H1 (cell line): ENCODE measurements at regions not wholly inside any gene's neighbourhood (a gene's known extent, or its start where the extent isn't known, plus 50 kb on each side); places are given as distances from the start of the nearest gene placed in this dataset.

Experiments
- CTCF ChIA-PET: fragments of 300-600 bp; sonication (Branson Sonifier 250); formaldehyde crosslinking; loops from one replicate; lab custom pipeline; 2021; ENCODE audit not compliant: partially characterized antibody; lab: Charles Lee
- POLR2A ChIA-PET: fragments of 300-600 bp; sonication (Branson Sonifier 250); formaldehyde crosslinking; loops from one replicate; lab custom pipeline; 2021; ENCODE audit warnings: inconsistent platforms; ENCODE audit not compliant: partially characterized antibody; lab: Charles Lee
- DNase-seq, 2 experiments: peaks; one replicate each; pipeline versions ENCODE4 v3.0.0 to v3.0.0-alpha.2; 2010 to 2022; ENCODE audit warnings: low spot score in 2 of 2, low read depth in 1 of 2, mixed read lengths in 1 of 2
- FAIRE-seq: peaks from 2 replicates; lab custom pipeline; 2011; peaks lifted over from hg19 to GRCh38; lab: Jason Lieb, UNC
- H2AFZ ChIP-seq: 2 replicates; pipeline ENCODE4 v1.8.1; 2012; ENCODE audit warnings: low read length, inconsistent platforms
- H2AK5ac ChIP-seq: 2 replicates; pipeline ENCODE4 v1.6.1; 2013; ENCODE audit warnings: low read depth, low read length
- H2BK120ac ChIP-seq: replicated peaks from 2 replicates; pipeline ENCODE3; 2013; ENCODE audit warnings: low read depth, low read length, inconsistent platforms
- H2BK12ac ChIP-seq: 2 replicates; pipeline ENCODE4 v1.6.1; 2013; ENCODE audit warnings: low read depth, low read length
- H2BK15ac ChIP-seq: 2 replicates; pipeline ENCODE4 v1.6.1; 2013; ENCODE audit warnings: low read length
- H2BK20ac ChIP-seq: 2 replicates; pipeline ENCODE4 v1.6.1; 2013; ENCODE audit warnings: low read length
- H2BK5ac ChIP-seq: 2 replicates; pipeline ENCODE4 v1.6.1; 2013; ENCODE audit warnings: low read depth, low read length
- H3K14ac ChIP-seq: 2 replicates; pipeline ENCODE4 v1.6.1; 2013; ENCODE audit warnings: inconsistent platforms; ENCODE audit not compliant: insufficient read length
- H3K18ac ChIP-seq: 2 replicates; pipeline ENCODE4 v1.6.1; 2013; ENCODE audit warnings: low read length; ENCODE audit errors: extremely low read depth
- H3K23ac ChIP-seq: 2 replicates; pipeline ENCODE4 v1.6.1; 2013; ENCODE audit warnings: inconsistent platforms; ENCODE audit not compliant: insufficient read length
- H3K23me2 ChIP-seq: 2 replicates; pipeline ENCODE4 v1.6.1; 2013; ENCODE audit warnings: low read depth, low read length
- H3K27ac ChIP-seq: 2 replicates; pipeline ENCODE4 v1.6.1; 2011; ENCODE audit warnings: low read depth, low read length, inconsistent platforms
- H3K27me3 ChIP-seq, 4 experiments: replicated peaks in 1 of 4; 1 replicate in 1 of 4; 2 replicates in 3 of 4; pipeline versions ENCODE4 v1.6.1 to v1.8.1; 2011 to 2013; ENCODE audit warnings: low read length in 3 of 4, mild to moderate bottlenecking in 3 of 4, inconsistent platforms in 2 of 4, mixed read lengths in 2 of 4, moderate library complexity in 1 of 4; ENCODE audit not compliant: control insufficient read depth in 3 of 4, insufficient read depth in 3 of 4; ENCODE audit errors: extremely low read depth in 1 of 4
- H3K36me3 ChIP-seq, 4 experiments: 2 replicates each; pipeline versions ENCODE4 v1.6.1 to v1.8.1; 2011 to 2013; ENCODE audit warnings: mild to moderate bottlenecking in 4 of 4, low read length in 3 of 4, moderate library complexity in 2 of 4, control low read depth in 1 of 4, inconsistent platforms in 1 of 4; ENCODE audit not compliant: insufficient read depth in 4 of 4, control insufficient read depth in 2 of 4
- H3K4ac ChIP-seq: replicated peaks from 2 replicates; pipeline ENCODE3; 2013; ENCODE audit warnings: low read length, low read depth, mixed read lengths, inconsistent platforms; ENCODE audit not compliant: insufficient read length
- H3K4me1 ChIP-seq, 4 experiments: replicated peaks in 1 of 4; 1 replicate in 1 of 4; 2 replicates in 3 of 4; pipeline versions ENCODE4 v1.6.1 to v1.8.1; 2011 to 2013; ENCODE audit warnings: low read length in 3 of 4, inconsistent platforms in 2 of 4, mixed read lengths in 1 of 4; ENCODE audit not compliant: insufficient read depth in 4 of 4, control insufficient read depth in 3 of 4
- H3K4me2 ChIP-seq, 2 experiments: 2 replicates each; pipeline versions ENCODE4 v1.6.1 to v1.8.1; 2011 to 2013; ENCODE audit warnings: low read depth in 2 of 2, low read length in 2 of 2, control low read depth in 1 of 2, inconsistent platforms in 1 of 2, mild to moderate bottlenecking in 1 of 2; ENCODE audit not compliant: insufficient read depth in 1 of 2
- H3K4me3 ChIP-seq, 4 experiments: fragments of 200-600, 300-600 bp in 1 of 4; sonication (generic), shearing (Covaris generic), sonication (Bioruptor Twin) in 1 of 4; 2 replicates each; pipeline versions ENCODE4 v1.5.1 to v1.8.1; 2011 to 2016; ENCODE audit warnings: low read length in 4 of 4, low read depth in 3 of 4, control low read depth in 2 of 4, inconsistent platforms in 2 of 4, mild to moderate bottlenecking in 2 of 4, mixed read lengths in 1 of 4, moderate library complexity in 1 of 4; ENCODE audit not compliant: insufficient read depth in 2 of 4; ENCODE audit errors: extremely low read depth in 1 of 4
- H3K56ac ChIP-seq: replicated peaks from 2 replicates; pipeline ENCODE3; 2013; ENCODE audit warnings: low read depth, mild to moderate bottlenecking, mixed read lengths, low read length, inconsistent platforms; ENCODE audit not compliant: insufficient read length
- H3K79me1 ChIP-seq: 2 replicates; pipeline ENCODE4 v1.6.1; 2013; ENCODE audit warnings: low read depth, low read length, control low read depth
- H3K79me2 ChIP-seq, 2 experiments: 2 replicates each; pipeline versions ENCODE4 v1.6.1 to v1.8.1; 2012 to 2013; ENCODE audit warnings: low read length in 2 of 2, mild to moderate bottlenecking in 2 of 2, inconsistent platforms in 1 of 2; ENCODE audit not compliant: insufficient read depth in 2 of 2, control insufficient read depth in 1 of 2
- H3K9ac ChIP-seq, 4 experiments: replicated peaks in 1 of 4; 1 replicate in 1 of 4; 2 replicates in 3 of 4; pipeline versions ENCODE4 v1.6.1 to v1.8.1; 2011 to 2013; ENCODE audit warnings: low read depth in 3 of 4, low read length in 3 of 4, control low read depth in 2 of 4, mild to moderate bottlenecking in 2 of 4, moderate library complexity in 2 of 4, inconsistent platforms in 1 of 4; ENCODE audit errors: extremely low read depth in 1 of 4
- H3K9me3 ChIP-seq, 2 experiments: 2 replicates each; pipeline versions ENCODE4 v1.6.1 to v1.8.1; 2012 to 2013; ENCODE audit warnings: mild to moderate bottlenecking in 2 of 2, moderate library complexity in 2 of 2, control low read depth in 1 of 2, inconsistent platforms in 1 of 2, low read depth in 1 of 2, low read length in 1 of 2, mixed read lengths in 1 of 2; ENCODE audit not compliant: insufficient read depth in 2 of 2
- H4K20me1 ChIP-seq, 2 experiments: replicated peaks in 1 of 2; 2 replicates each; pipeline versions ENCODE3 to v1.8.1; 2011 to 2013; ENCODE audit warnings: inconsistent platforms in 2 of 2, low read length in 2 of 2, mild to moderate bottlenecking in 1 of 2; ENCODE audit not compliant: insufficient read depth in 2 of 2, control insufficient read depth in 1 of 2
- H4K5ac ChIP-seq: 2 replicates; pipeline ENCODE4 v1.6.1; 2013; ENCODE audit warnings: low read length, low read depth, mixed read lengths, inconsistent platforms; ENCODE audit not compliant: insufficient read length
- H4K8ac ChIP-seq: 2 replicates; pipeline ENCODE4 v1.8.0; 2013; ENCODE audit warnings: mild to moderate bottlenecking, moderate library complexity, low read length, inconsistent platforms; ENCODE audit not compliant: insufficient read depth; ENCODE audit errors: extremely low read depth
- H4K91ac ChIP-seq: replicated peaks from 2 replicates; pipeline ENCODE3; 2013; ENCODE audit warnings: low read length, mixed read lengths, inconsistent platforms; ENCODE audit not compliant: insufficient read length
- PHF8 ChIP-seq: fragments of 200-600 bp; sonication (generic); conservative IDR thresholded peaks from 2 replicates; pipeline ENCODE4 v1.7.1; 2012; ENCODE audit warnings: low read depth, mild to moderate bottlenecking, inconsistent platforms, low read length, moderate library complexity
- POLR2AphosphoS5 ChIP-seq: IDR thresholded peaks from 2 replicates; pipeline ENCODE4 v1.6.1; 2011; ENCODE audit warnings: low read depth, low read length
- RBBP5 ChIP-seq: IDR thresholded peaks from 2 replicates; pipeline ENCODE4 v1.7.1; 2012; ENCODE audit warnings: low read depth, mild to moderate bottlenecking, inconsistent platforms, low read length, moderate library complexity, borderline replicate concordance
- RFX5 ChIP-seq: IDR thresholded peaks from 2 replicates; pipeline ENCODE4 v1.6.1; 2011; ENCODE audit warnings: low read depth, low read length, improper control_type of control experiment, borderline replicate concordance
- SAP30 ChIP-seq: fragments of 300-600 bp; sonication (generic); IDR thresholded peaks from 2 replicates; pipeline ENCODE4 v1.7.1; 2012; ENCODE audit warnings: low read length, moderate library complexity, mild to moderate bottlenecking, inconsistent platforms; ENCODE audit not compliant: insufficient read depth, insufficient replicate concordance
- SP2 ChIP-seq: IDR thresholded peaks from 2 replicates; pipeline ENCODE4 v1.6.1; 2012; ENCODE audit warnings: mild to moderate bottlenecking, low read length, inconsistent platforms
- TAF7 ChIP-seq: optimal IDR thresholded peaks from 2 replicates; pipeline ENCODE3; 2011; ENCODE audit warnings: low read depth, mild to moderate bottlenecking, inconsistent platforms, low read length, moderate library complexity, borderline replicate concordance
- TEAD4 ChIP-seq: IDR thresholded peaks from 2 replicates; pipeline ENCODE4 v1.6.1; 2012; ENCODE audit warnings: low read depth, low read length, inconsistent platforms, mixed read lengths
- USF2 ChIP-seq: IDR thresholded peaks from 2 replicates; pipeline ENCODE4 v1.6.1; 2011; ENCODE audit warnings: low read length, improper control_type of control experiment
- WGBS, 2 experiments: shearing (Covaris generic) in 1 of 2; methylation state at CpG; one replicate each; pipeline versions ENCODE4 v1.1.6 to v1.1.7; 2013 to 2015; ENCODE audit warnings: low lambda C conversion rate in 2 of 2, mixed read lengths in 2 of 2, inconsistent platforms in 1 of 2, low coverage in 1 of 2, missing lambda C conversion rate in 1 of 2; ENCODE audit not compliant: insufficient replicate concordance in 2 of 2, insufficient coverage in 1 of 2, insufficient read length in 1 of 2; ENCODE audit errors: extremely low coverage in 1 of 2, missing lambda C conversion rate in 1 of 2; 5-methylcytosine and 5-hydroxymethylcytosine counted together
- TF ChIP-seq, protein P1 (sequence below): IDR thresholded peaks from 2 replicates; pipeline ENCODE4 v1.6.1; 2012; ENCODE audit warnings: inconsistent platforms

DNA sequence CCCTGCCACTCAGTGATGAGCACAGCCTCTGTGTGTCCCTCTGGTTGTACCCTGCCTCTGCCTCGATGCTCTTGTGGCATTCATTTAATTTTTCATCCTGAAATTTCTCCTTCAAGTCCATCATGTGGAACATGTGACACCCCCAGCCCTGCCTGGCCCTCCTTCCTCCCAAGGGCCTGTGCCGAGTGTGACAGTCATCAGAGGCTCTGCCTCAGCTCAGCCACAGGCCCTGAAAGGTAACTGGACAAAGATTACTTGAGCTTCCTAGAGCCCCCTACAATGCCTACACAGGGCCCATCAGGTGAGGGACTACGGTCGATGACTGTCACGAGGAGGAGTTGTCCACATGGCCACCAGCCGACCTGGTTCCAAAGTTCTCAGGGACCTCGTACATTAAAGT, 75.1 kb downstream of the C1QL2 start:
- H2BK12ac ChIP-seq = no peak overlapping the region

More for the DNA sequence above, 75.1 kb downstream of the C1QL2 start:
- no peak overlapping the region for H4K91ac ChIP-seq
- DNase-seq (no peak), FAIRE-seq (no peak)
- H3K18ac ChIP-seq = no peak overlapping the region
- H3K23ac ChIP-seq = no peak overlapping the region
- H2BK5ac ChIP-seq = no peak overlapping the region
- peaks cover 0 to 3% (median 0%) of the 10 kb centered on the region in 4 experiments; a peak in 1 of 7 replicates for H3K4me1 ChIP-seq
- H4K5ac ChIP-seq = no peak overlapping the region
- no peak overlapping the region for H2BK120ac ChIP-seq
- 92% methylated on average over 7 of the region's 7 CpGs; no CpG with 5 or more reads in 1 of the 2 experiments for WGBS, 2 experiments
- H3K4me2 ChIP-seq = no peak overlapping the region
- H3K4ac ChIP-seq = no peak overlapping the region
- ChIA-PET POLR2A (no interaction called here), CTCF (interaction anchor here (1.2 to 3.5 kb wide), 3 partner anchors 11 to 183 kb away, joined by 3 to 12 read pairs (median 4); no protein-coding TSS in a partner anchor)
- no peaks in the 10 kb centered on the region for H3K79me1 ChIP-seq
- no peak overlapping the region for H3K9ac ChIP-seq
- no peak overlapping the region for H2BK20ac ChIP-seq
- H3K23me2 ChIP-seq = no peaks in the 10 kb centered on the region
- H3K9me3 ChIP-seq = no peaks in the 10 kb centered on the region
- no peak overlapping the region for H3K27ac ChIP-seq
- H4K20me1 ChIP-seq = no peaks in the 10 kb centered on the region
- TF ChIP-seq PHF8 = no peak
- no peak for TF ChIP-seq USF2
- TF ChIP-seq TAF7 = no peak
- no peak for TF ChIP-seq POLR2AphosphoS5
- no peak for TF ChIP-seq RFX5
- no peak for TF ChIP-seq SAP30
- no peak for TF ChIP-seq RBBP5
- TF ChIP-seq SP2 = no peak
- TF ChIP-seq TEAD4 = no peak
- TF ChIP-seq, protein P1, sequence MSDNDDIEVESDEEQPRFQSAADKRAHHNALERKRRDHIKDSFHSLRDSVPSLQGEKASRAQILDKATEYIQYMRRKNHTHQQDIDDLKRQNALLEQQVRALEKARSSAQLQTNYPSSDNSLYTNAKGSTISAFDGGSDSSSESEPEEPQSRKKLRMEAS = no peak
- H3K36me3 ChIP-seq = no peaks in the 10 kb centered on the region
- H4K8ac ChIP-seq = no peak overlapping the region
- H3K79me2 ChIP-seq = no peaks in the 10 kb centered on the region
- no peak overlapping the region for H2BK15ac ChIP-seq
- no peak overlapping the region for H3K14ac ChIP-seq
- no peak overlapping the region for H3K4me3 ChIP-seq
- H3K27me3 ChIP-seq = no peaks in the 10 kb centered on the region
- H2AFZ ChIP-seq = no peak overlapping the region
- H2AK5ac ChIP-seq = no peak overlapping the region
- no peak overlapping the region for H3K56ac ChIP-seq
